ENCODE measurements at regions not wholly inside any gene's neighbourhood (a gene's known extent, or its start where the extent isn't known, plus 50 kb on each side); places are given as distances from the start of the nearest gene placed in this dataset.

GRCh38 chr5:74519161-74519571, 121.4 kb downstream of the ENC1 start:
- TF ChIP-seq SP4 (IDR thresholded peaks at IDR 0.05; ENCODE audit: low read length) (no peak), ZNF274 (IDR thresholded peaks at IDR 0.05; ENCODE audit: borderline replicate concordance, extremely low read depth, low read length) (no peak), CTCF (IDR thresholded peaks at IDR 0.05; ENCODE audit: control extremely low read depth in 1 of 3, insufficient read depth in 1 of 3, low read depth in 1 of 3, low read length in 3 of 3) (no peak)
